HepG2 (cell line): ENCODE measurements at regions not wholly inside any gene's neighbourhood (a gene's known extent, or its start where the extent isn't known, plus 50 kb on each side); places are given as distances from the start of the nearest gene placed in this dataset.

Experiments
- ATF1 ChIP-seq: IDR thresholded peaks from 2 replicates; pipeline ENCODE4 v1.6.1; 2016; ENCODE audit warnings: mild to moderate bottlenecking, control low read depth
- BRCA1 ChIP-seq: sonication (generic); formaldehyde crosslinking; IDR thresholded peaks from 2 replicates; pipeline ENCODE4 v1.4.0; 2020; ENCODE audit warnings: missing genetic modification reagents
- CENPX ChIP-seq: sonication (generic); formaldehyde crosslinking; IDR thresholded peaks from 2 replicates; pipeline ENCODE4 v1.9.0; 2021; ENCODE audit warnings: mild to moderate bottlenecking, missing genetic modification reagents, moderate library complexity
- POLR2A ChIP-seq, 2 experiments: IDR thresholded peaks; 2 replicates each; pipeline ENCODE4 v1.6.1; 2011; ENCODE audit warnings: low read depth in 2 of 2, low read length in 2 of 2, mild to moderate bottlenecking in 1 of 2, moderate library complexity in 1 of 2; ENCODE audit not compliant: insufficient read depth in 1 of 2
- ZMYM4 ChIP-seq: sonication (generic); formaldehyde crosslinking; IDR thresholded peaks from 2 replicates; pipeline ENCODE4 v1.8.1; 2023; ENCODE audit warnings: mild to moderate bottlenecking, missing genetic modification reagents
- ZNF224 ChIP-seq: sonication (generic); formaldehyde crosslinking; IDR thresholded peaks from 2 replicates; pipeline ENCODE4 v1.5.0; 2020; ENCODE audit warnings: mild to moderate bottlenecking, missing genetic modification reagents
- ZNF780A ChIP-seq: sonication (generic); formaldehyde crosslinking; IDR thresholded peaks from 2 replicates; pipeline ENCODE4 v1.8.0; 2022; ENCODE audit warnings: mild to moderate bottlenecking, missing genetic modification reagents, moderate library complexity
- ZNF891 ChIP-seq: sonication (generic); formaldehyde crosslinking; IDR thresholded peaks from 2 replicates; pipeline ENCODE4 v1.5.0; 2020; ENCODE audit warnings: mild to moderate bottlenecking, missing genetic modification reagents
- TF ChIP-seq, protein P1 (sequence below), 2 experiments: fragments of 450-650 bp in 1 of 2; sonication (generic) in 1 of 2; formaldehyde crosslinking; IDR thresholded peaks; 2 replicates each; pipeline versions ENCODE4 v1.5.0 to v1.8.0; 2020 to 2022; ENCODE audit warnings: mild to moderate bottlenecking in 1 of 2, missing genetic modification reagents in 1 of 2
- TF ChIP-seq, protein P2 (sequence below): IDR thresholded peaks from 2 replicates; pipeline ENCODE4 v1.6.1; 2016; ENCODE audit warnings: low read depth, missing genetic modification reagents, missing compliant biosample characterization
- TF ChIP-seq, protein P3 (sequence below): IDR thresholded peaks from 2 replicates; pipeline ENCODE4 v1.6.1; 2016
- TF ChIP-seq, protein P4 (sequence below): IDR thresholded peaks from 2 replicates; pipeline ENCODE4 v1.6.1; 2018; ENCODE audit warnings: missing genetic modification reagents, mild to moderate bottlenecking, missing compliant biosample characterization
- TF ChIP-seq, protein P5 (sequence below): sonication (generic); formaldehyde crosslinking; IDR thresholded peaks from 2 replicates; pipeline ENCODE4 v1.4.0; 2020; ENCODE audit warnings: missing genetic modification reagents

DNA sequence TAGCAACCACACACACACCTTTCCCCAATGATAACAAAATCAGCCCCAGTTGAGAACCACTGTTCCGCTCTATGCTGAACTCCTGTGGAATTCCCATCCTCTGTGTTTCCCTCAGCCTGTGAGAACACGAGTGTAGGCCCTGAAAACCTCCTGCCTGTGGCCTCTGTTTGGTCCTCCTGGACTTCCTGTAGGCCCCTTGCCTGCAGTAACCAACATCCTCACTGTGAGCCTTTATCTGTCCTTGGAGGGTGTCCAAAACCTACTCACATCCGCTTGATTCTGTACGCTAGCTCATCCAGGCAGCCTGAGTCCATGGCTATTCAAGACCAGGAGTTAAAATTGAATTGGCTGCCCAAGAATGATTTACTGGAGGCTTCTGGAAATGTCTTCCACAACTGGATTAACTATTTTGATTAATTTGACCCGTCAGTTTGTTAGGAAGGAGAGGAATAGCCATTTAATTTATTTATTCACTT is 149.8 kb downstream of the AKR1D1 start (continued):
- TF ChIP-seq ZMYM4 (CRISPR knock-in tag): peak; percentile 66
- no peak for TF ChIP-seq ATF1
- TF ChIP-seq ZNF224: no peak
- no peak for TF ChIP-seq POLR2A (IDR thresholded peaks at IDR 0.05; ENCODE audit: insufficient read depth in 1 of 2, low read depth in 2 of 2, low read length in 2 of 2)
- TF ChIP-seq, protein P1, sequence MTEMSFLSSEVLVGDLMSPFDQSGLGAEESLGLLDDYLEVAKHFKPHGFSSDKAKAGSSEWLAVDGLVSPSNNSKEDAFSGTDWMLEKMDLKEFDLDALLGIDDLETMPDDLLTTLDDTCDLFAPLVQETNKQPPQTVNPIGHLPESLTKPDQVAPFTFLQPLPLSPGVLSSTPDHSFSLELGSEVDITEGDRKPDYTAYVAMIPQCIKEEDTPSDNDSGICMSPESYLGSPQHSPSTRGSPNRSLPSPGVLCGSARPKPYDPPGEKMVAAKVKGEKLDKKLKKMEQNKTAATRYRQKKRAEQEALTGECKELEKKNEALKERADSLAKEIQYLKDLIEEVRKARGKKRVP (CRISPR knock-in tag; IDR thresholded peaks at IDR 0.05): 0 out of 4 replicates have a peak, but pooled peaks of 1 of the 2 experiments have one; percentile 21
- TF ChIP-seq, protein P2, sequence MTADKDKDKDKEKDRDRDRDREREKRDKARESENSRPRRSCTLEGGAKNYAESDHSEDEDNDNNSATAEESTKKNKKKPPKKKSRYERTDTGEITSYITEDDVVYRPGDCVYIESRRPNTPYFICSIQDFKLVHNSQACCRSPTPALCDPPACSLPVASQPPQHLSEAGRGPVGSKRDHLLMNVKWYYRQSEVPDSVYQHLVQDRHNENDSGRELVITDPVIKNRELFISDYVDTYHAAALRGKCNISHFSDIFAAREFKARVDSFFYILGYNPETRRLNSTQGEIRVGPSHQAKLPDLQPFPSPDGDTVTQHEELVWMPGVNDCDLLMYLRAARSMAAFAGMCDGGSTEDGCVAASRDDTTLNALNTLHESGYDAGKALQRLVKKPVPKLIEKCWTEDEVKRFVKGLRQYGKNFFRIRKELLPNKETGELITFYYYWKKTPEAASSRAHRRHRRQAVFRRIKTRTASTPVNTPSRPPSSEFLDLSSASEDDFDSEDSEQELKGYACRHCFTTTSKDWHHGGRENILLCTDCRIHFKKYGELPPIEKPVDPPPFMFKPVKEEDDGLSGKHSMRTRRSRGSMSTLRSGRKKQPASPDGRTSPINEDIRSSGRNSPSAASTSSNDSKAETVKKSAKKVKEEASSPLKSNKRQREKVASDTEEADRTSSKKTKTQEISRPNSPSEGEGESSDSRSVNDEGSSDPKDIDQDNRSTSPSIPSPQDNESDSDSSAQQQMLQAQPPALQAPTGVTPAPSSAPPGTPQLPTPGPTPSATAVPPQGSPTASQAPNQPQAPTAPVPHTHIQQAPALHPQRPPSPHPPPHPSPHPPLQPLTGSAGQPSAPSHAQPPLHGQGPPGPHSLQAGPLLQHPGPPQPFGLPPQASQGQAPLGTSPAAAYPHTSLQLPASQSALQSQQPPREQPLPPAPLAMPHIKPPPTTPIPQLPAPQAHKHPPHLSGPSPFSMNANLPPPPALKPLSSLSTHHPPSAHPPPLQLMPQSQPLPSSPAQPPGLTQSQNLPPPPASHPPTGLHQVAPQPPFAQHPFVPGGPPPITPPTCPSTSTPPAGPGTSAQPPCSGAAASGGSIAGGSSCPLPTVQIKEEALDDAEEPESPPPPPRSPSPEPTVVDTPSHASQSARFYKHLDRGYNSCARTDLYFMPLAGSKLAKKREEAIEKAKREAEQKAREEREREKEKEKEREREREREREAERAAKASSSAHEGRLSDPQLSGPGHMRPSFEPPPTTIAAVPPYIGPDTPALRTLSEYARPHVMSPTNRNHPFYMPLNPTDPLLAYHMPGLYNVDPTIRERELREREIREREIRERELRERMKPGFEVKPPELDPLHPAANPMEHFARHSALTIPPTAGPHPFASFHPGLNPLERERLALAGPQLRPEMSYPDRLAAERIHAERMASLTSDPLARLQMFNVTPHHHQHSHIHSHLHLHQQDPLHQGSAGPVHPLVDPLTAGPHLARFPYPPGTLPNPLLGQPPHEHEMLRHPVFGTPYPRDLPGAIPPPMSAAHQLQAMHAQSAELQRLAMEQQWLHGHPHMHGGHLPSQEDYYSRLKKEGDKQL (CRISPR knock-in tag): no peak
- no peak for TF ChIP-seq ZNF891
- TF ChIP-seq, protein P3, sequence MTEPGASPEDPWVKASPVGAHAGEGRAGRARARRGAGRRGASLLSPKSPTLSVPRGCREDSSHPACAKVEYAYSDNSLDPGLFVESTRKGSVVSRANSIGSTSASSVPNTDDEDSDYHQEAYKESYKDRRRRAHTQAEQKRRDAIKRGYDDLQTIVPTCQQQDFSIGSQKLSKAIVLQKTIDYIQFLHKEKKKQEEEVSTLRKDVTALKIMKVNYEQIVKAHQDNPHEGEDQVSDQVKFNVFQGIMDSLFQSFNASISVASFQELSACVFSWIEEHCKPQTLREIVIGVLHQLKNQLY (CRISPR knock-in tag): no peak
- TF ChIP-seq, protein P4, sequence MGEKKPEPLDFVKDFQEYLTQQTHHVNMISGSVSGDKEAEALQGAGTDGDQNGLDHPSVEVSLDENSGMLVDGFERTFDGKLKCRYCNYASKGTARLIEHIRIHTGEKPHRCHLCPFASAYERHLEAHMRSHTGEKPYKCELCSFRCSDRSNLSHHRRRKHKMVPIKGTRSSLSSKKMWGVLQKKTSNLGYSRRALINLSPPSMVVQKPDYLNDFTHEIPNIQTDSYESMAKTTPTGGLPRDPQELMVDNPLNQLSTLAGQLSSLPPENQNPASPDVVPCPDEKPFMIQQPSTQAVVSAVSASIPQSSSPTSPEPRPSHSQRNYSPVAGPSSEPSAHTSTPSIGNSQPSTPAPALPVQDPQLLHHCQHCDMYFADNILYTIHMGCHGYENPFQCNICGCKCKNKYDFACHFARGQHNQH (CRISPR knock-in tag): no peak
- no peak for TF ChIP-seq CENPX (CRISPR knock-in tag)
- TF ChIP-seq BRCA1 (CRISPR knock-in tag): no peak
- TF ChIP-seq, protein P5, sequence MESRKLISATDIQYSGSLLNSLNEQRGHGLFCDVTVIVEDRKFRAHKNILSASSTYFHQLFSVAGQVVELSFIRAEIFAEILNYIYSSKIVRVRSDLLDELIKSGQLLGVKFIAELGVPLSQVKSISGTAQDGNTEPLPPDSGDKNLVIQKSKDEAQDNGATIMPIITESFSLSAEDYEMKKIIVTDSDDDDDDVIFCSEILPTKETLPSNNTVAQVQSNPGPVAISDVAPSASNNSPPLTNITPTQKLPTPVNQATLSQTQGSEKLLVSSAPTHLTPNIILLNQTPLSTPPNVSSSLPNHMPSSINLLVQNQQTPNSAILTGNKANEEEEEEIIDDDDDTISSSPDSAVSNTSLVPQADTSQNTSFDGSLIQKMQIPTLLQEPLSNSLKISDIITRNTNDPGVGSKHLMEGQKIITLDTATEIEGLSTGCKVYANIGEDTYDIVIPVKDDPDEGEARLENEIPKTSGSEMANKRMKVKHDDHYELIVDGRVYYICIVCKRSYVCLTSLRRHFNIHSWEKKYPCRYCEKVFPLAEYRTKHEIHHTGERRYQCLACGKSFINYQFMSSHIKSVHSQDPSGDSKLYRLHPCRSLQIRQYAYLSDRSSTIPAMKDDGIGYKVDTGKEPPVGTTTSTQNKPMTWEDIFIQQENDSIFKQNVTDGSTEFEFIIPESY: peak; percentile 94
- no peak for TF ChIP-seq ZNF780A
